ENCODE measurements at regions not wholly inside any gene's neighbourhood (a gene's known extent, or its start where the extent isn't known, plus 50 kb on each side); places are given as distances from the start of the nearest gene placed in this dataset.

- DNase-seq = no peak
Observed at GRCh38 chr7:142352543-142352942, 94.7 kb upstream of the PRSS58 start.

DNA sequence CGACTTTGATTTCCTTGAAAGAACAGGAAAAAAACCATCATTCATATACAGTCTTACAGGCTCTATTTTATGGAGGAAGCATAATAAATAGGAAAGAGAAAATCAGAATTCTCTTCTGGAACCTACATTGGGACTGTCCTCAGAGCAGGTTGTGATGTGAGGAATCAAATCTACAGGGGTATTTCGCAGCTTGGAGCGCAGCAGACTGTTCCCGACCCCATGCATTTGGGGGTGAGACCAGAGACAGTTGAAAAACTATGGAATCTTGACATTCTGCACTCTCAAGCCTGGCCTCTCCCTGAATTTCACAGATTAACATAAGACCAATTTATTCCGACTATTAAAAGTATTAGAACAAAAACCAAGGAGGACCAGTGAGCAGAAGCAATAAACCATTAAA lies 93.3 kb upstream of the PRSS58 start:
- DNase-seq = no peak

GRCh38 chr7:142349670-142350405 lies 92.0 kb upstream of the PRSS58 start:
- DNase-seq = no peak

GRCh38 chr7:142348921-142349405 lies 91.1 kb upstream of the PRSS58 start:
- DNase-seq = no peak

DNA sequence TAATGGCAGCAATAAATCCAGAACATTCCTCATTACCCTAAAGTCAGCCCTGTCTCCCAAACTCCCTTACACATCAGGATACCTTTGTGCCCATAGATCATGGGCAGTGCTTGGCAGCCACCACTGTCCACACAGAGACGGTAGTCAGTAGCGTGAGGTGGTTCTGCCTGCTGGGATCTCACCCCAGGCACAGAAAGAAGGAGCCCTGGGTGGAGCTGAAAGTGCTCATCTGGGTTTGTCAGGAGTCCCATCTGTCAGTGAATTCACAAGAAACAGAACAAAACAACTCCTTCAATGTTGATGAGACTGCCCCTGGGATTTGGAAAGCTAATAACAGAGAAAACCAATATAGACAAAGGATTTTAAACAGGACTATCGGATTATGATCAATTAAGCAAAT lies 90.2 kb upstream of the PRSS58 start:
- no peak for DNase-seq

GRCh38 chr7:142347091-142347490 lies 89.2 kb upstream of the PRSS58 start:
- no peak for DNase-seq

DNA sequence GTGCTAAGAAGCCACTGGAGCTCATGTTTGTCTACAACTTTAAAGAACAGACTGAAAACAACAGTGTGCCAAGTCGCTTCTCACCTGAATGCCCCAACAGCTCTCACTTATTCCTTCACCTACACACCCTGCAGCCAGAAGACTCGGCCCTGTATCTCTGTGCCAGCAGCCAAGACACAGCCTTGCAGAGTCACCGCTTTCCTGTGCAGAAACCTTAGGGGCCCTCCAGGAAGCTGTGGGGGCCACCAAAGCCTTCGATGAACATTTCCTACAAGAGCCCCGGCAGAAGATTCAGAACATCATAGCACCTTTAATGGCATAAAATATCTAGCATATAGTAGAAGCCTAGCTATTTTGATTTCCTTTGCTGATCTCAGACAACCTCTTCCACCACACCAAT lies 88.0 kb upstream of the PRSS58 start:
- no peak for DNase-seq

GRCh38 chr7:142338633-142339501 lies 81.0 kb upstream of the PRSS58 start:
- peak; percentile 19 for DNase-seq

- no peak for DNase-seq
Observed at GRCh38 chr7:142337054-142338001, 79.5 kb upstream of the PRSS58 start.

DNA sequence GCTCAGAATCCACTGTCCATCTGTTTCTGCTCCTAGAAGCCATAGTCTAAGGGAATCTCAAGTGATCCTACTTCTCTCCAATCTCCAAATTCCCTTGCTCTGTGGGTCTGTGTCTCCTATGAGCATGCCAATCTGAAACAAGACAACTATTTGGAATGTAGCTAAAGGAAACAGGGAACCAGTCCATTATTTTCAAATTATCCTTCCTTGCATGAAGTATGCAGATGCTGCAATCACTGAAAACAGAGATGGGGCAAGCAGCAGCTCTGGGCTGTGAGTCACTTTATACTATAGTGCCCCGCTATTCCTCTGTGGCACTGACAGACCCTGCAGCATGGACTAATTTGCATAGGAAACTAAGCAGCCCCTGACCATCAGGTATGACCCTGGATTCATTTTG lies 76.9 kb upstream of the PRSS58 start:
- DNase-seq = no peak

DNA sequence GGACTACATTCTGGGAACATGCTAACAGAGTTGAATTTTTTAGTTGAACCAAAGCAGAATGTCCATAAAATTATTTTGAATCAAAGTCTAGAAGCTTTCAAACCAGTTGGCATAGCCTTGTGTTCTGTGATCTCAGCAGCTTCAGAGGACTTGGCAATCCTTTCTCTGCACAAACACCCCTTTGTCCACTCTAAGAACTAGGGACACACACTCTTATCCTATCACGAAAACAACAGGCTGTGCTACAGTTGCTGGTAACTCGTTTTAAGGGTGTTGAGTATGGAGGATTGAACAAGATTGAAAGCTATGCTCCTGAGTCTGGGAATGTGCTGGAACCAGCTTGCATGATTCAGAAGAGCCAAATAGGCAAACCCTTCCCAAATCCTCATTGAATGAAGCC lies 76.4 kb upstream of the PRSS58 start:
- DNase-seq = no peak

GRCh38 chr7:142332421-142332820 lies 74.6 kb upstream of the PRSS58 start:
- no peak for DNase-seq

- DNase-seq = no peak
Observed at GRCh38 chr7:142331941-142332340, 74.1 kb upstream of the PRSS58 start.

GRCh38 chr7:142329062-142329790 lies 71.4 kb upstream of the PRSS58 start:
- DNase-seq = no peak

DNA sequence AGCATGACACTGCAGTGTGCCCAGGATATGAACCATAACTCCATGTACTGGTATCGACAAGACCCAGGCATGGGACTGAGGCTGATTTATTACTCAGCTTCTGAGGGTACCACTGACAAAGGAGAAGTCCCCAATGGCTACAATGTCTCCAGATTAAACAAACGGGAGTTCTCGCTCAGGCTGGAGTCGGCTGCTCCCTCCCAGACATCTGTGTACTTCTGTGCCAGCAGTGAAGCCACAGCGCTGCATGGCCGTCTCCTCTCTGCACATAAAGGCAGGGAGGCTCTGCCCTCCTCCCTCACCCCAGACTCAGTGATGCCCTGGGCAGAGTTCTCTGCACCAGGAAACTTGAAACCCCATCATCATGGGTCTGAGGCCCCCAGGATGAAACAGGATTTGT lies 70.7 kb upstream of the PRSS58 start:
- no peak for DNase-seq

DNA sequence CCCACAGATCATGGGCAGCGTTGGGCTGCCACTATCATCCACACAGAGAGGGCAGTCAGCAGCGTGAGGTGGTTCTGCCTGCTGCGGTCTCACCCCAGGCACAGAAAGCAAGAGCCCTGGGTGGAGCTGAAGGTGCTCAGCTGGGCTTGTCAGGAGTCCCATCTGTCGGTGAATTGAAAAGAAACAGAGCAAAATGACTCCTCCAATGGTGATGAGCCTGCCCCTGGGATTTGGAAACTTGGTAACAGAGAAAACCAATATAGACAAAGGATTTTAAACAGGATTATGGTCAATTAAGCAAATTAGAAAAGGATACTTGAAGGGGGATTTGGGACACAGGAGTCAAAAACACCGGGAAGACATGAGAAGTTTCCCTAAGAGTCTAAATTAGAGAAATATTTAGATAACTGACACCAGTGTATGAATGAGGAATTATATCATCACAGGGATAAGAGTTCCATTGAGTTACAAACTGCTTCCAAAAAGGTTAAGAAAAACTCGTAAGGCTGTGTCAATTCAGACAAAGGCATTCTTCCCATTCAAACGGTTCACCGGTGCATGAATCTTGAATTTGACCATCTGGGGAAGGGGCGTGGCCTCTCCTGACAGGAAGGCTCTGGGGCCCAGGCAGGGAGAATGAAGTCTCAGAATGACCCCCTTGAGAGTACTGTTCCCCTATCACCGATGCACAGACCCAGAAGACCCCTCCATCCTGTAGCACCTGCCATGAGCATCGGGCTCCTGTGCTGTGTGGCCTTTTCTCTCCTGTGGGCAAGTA lies 70.0 kb upstream of the PRSS58 start:
- no peak for DNase-seq

DNA sequence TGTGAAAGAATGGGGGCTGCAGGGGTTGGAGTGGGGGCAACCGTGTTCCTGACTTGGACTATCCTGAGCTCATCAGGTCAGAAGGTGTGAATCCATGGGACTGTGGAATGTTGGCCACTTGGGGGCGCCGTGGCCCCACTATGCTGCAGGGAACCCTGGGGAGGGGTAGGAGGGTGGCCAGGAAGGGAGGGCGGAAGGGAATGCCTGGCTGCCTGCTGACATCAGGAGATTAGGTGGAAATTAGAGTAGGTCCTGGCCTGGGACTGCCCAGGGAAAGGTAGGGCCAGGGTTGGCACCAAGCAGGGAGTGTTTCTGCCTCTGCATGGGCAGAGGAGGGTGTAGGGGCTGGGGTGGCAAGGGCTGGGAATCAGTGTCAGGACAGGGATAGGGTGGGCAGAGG lies 65.8 kb upstream of the PRSS58 start:
- peak; percentile 34 for DNase-seq

DNA sequence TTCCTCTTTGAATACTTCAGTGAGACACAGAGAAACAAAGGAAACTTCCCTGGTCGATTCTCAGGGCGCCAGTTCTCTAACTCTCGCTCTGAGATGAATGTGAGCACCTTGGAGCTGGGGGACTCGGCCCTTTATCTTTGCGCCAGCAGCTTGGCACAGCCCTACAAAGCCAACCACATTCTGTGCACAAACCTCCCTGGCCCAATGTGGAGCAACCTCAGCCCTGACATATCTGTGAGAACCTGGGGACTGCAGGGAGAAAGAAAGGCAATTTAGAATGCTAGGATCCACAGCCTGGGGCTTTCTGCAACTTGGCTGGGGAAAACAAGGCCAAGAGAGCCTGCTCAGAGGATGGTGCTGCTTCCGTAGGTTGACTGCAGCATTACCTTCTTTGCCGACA lies 63.5 kb upstream of the PRSS58 start:
- no peak for DNase-seq

GRCh38 chr7:142320883-142321282 lies 63.0 kb upstream of the PRSS58 start:
- no peak for DNase-seq

- no peak for DNase-seq
Observed at GRCh38 chr7:142319970-142320369, 62.1 kb upstream of the PRSS58 start.

- no peak for DNase-seq
Observed at GRCh38 chr7:142314281-142314680, 56.4 kb upstream of the PRSS58 start.

DNA sequence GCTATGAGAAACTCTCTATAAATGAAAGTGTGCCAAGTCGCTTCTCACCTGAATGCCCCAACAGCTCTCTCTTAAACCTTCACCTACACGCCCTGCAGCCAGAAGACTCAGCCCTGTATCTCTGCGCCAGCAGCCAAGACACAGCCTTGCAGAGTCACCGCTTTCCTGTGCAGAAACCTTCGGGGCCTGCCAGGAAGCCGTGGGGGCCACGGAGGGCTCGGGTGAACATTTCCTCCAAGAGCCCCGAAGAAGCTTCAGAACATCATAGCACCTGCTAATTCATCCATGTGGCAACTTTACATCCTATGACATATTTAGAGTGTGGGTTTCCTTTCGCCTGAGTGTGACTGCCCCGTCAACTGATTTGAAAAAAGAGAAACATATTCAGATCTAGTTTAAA lies 55.7 kb upstream of the PRSS58 start:
- no peak for DNase-seq
